C1 segment of cervical spinal cord (tissue), 14 donors: ENCODE measurements at regions not wholly inside any gene's neighbourhood (a gene's known extent, or its start where the extent isn't known, plus 50 kb on each side); places are given as distances from the start of the nearest gene placed in this dataset.
"Not testable (repeated sequence)": the region's sequence is repeated elsewhere in the genome, so short reads cannot be mapped to it uniquely, and the experiment has no call there.

ENCODE experiments used
- DNase-seq, 14 donors: peaks; one replicate each; lab custom pipeline; 2025; lab: John Stamatoyannopoulos, UW

GRCh38 chr13:65605396-65605795 lies 1624.7 kb downstream of the PCDH9 start:
- no peak for DNase-seq

GRCh38 chr13:65603160-65603559 lies 1627.0 kb downstream of the PCDH9 start:
- DNase-seq: no peak

DNA sequence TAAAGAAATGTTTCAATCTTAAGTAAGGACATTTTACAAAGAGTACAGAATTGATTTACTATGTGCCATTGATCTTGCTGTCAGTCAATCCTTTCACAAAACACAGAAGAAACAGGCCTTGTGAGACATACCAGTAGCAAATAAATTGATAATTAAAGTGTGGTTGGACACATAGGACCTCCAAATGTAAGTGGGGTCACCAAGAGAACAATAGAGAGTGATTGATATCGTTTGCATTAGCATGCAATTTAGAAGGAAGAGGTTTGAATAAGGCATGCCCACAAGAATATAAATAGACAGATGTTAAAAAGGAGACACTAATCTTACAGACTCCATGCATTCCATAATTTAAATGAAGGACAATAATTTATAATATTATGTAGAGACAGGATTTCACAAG lies 1628.3 kb downstream of the PCDH9 start:
- DNase-seq: no peak

DNA sequence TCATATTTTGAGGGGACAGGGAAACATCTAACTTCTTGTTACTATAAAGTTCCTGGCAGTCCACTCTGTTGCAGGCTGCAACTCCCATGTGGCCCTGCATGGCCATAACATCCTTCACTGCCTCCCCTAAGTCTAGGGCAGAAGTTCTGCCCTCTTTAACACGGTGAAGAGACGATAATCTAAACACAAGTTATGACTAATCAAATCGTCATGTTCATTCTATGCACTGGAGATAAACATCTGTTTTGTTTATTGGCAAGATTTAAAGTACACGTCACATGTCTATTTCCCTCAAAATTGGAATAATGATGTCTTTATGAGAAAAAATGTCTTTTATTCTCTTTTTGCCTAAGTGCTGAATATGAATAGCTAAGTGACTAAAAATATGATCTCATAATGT lies 1629.4 kb downstream of the PCDH9 start:
- DNase-seq: no peak

GRCh38 chr13:65597839-65598818 lies 1632.0 kb downstream of the PCDH9 start:
- no peak for DNase-seq

DNA sequence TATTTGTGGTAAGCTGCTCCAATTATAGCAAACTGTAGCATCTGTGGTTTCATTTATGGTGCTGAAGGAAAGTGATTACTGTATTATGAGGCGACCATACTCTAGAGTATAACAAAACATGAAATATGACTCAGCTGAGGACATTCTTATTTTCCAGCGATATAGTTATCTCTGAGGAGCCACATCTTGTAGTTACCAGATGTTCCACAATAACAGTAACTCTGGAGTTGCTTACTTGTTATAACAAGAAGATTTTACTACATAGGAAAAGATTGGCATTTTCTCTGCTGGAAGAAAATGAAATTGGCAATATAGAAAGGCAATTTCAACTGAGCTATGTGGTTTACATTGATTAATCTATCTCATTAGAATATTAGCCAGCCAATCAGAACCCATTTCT lies 1634.2 kb downstream of the PCDH9 start:
- DNase-seq: no peak

DNA sequence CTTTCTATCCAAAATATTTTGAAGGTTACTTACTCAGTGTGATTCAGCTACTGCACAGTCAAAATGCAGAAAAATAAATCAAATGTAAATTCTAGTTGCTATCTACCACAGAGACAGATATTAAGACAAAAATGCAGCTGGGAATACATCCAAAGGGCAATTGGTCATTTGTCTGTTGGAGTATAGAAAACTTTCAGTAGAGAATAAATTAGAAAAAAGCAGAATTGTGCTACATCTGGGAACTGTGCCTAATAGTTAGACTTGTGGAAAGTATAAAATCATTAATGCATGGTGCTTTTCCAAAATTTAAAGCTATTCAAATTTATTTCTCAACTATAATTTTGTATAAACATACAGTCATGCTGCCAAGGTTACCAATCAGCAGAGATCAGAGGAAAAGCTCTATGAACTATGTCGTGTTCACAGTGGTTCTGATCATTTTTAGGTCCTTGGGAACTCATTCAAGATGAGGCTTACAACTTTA lies 1635.8 kb downstream of the PCDH9 start:
- DNase-seq: no peak

DNA sequence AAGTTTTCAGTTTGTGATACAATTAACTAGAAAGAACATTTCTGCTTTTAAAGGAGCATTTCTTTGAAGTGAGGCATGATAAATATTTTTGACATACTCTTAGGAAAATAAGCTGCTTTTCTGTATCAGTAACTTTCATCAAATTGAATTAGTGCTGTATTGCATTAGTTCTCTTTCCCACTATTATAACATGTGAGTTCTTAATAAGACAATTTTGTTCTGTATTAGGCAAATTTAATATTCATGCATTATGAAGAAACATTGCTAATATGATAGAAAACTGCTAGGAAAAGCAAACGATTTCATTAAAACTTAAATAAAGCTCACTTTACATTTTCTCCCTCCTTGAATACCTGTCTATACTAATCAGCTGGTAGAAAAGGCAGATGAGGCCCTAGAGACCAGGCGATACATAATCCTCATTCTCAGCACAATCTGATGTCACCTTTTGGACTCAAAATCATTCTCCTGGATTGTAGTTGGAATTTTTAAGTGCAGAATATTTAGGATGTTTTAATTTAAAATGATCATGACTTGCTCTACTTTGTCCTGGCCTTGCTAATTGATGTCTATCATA lies 1636.8 kb downstream of the PCDH9 start:
- no peak for DNase-seq

GRCh38 chr13:65592731-65593130 lies 1637.4 kb downstream of the PCDH9 start:
- DNase-seq: no peak

DNA sequence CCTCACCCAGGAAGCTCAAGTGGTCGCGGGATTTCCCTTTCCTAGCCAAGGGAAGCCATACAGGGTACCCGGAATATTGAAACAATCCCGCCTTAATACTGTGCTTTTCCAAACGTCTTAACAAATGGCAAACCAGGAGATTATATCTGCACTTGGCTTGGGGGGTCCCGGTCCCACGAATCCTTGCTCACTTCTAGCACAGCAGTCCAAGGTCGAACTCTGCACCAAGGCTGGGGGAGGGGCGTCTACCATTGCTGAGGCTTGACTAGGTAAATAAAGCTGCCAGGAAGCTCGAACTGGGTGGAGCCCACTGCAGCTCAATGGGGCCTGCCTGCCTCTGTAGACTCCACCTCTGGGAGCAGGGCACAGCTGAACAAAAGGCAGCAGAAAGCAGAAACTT lies 1644.8 kb downstream of the PCDH9 start:
- DNase-seq: no peak

DNA sequence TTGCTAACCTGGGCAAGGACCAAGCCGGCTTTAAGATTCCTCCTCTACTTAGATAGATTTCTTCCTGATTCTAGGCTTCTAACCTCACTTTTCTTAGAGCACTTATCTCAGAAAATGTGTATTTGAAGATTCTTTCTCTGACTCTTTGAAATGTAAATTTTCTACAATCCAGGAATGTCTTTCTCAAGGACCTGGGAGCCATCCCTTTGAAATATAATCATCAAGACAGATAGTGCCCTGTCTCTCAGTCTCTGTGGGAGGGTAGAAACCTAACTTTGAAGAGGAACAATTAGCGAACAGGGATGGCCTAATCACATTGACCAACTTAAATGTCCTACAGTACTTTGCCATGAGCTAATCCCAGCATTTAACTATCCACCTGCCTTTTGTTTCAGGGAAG lies 1646.0 kb downstream of the PCDH9 start:
- no peak for DNase-seq

GRCh38 chr13:65582160-65582559 lies 1648.0 kb downstream of the PCDH9 start:
- no peak for DNase-seq

DNA sequence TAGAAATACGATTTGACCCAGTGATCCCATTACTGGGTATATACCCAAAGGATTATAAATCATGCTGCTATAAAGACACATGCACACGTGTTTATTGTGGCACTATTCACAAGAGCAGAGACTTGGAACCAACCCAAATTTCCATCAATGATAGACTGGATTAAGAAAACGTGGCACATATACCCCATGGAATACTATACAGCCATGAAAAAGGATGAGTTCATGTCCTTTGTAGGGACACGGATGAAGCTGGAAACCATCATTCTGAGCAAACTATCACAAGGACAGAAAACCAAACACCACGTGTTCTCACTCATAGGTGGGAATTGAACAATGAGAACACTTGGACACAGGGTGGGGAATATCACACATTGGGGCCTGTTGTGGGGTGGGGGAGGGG lies 1665.6 kb downstream of the PCDH9 start:
- DNase-seq: not testable (repeated sequence)

DNA sequence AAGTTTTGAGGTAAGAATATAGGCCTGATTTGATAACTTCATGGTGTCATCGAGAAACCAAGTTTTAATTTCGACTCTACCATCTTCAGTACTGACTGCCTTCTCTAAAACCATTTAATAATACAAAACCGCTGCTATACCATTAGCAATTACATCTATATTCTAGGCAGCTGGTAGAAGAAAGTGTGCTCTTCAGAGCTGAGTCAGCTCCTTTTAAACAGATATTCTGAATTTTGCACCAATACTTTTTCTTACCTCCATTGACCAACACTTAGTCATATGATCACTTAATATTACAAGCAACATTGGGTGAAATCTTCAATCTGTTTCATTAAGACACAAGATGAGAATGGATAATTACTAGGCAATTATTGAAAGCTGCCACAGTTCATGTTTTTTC lies 1667.8 kb downstream of the PCDH9 start:
- no peak for DNase-seq

- DNase-seq: no peak
These were observed 1669.2 kb downstream of the PCDH9 start for GRCh38 chr13:65560936-65561335.

- no peak for DNase-seq
These were observed 1674.2 kb downstream of the PCDH9 start for GRCh38 chr13:65555962-65556361.

GRCh38 chr13:65553096-65553727 lies 1676.9 kb downstream of the PCDH9 start:
- DNase-seq: no peak

GRCh38 chr13:65551208-65551607 lies 1678.9 kb downstream of the PCDH9 start:
- no peak for DNase-seq

DNA sequence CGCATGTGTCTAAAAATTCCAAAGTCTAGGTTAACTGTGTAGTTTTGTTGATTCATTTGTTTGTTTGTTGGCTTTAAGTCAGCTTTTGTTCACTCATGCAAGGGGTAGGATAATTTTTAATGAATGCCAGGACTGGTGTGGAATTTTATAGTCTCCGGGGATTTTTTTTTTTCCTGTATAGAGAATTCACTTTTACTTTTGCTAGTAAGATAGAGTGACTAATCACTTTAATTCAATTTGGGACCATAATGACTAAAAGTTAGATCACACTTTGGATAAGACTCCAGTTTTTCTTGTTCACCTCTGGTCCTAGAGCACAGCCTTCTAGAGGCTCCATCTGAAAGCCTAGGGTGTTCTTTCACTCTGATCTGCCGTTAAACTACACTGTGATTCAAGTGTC lies 1690.0 kb downstream of the PCDH9 start:
- DNase-seq: no peak

DNA sequence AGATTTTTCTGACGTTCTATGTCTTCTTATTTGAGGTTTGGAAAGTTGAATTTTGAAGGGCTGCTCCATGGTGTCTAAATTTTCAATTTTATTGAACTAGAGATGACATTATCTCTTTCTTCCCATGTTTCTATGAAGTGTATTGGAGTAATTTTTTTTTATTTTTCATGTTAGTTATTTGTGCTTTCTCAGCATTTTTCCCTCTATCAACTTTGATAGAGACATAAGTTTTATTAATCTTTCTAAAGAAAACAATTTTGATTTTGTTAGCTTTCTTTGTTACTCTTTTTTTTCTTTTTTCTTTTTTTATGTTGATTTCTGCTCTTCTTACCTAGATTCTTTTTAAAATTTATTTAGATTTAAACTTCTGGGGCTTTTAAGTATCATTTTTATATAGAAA lies 1694.8 kb downstream of the PCDH9 start:
- no peak for DNase-seq

- no peak for DNase-seq
These were observed 1697.9 kb downstream of the PCDH9 start for GRCh38 chr13:65532231-65532630.

GRCh38 chr13:65530688-65531087 lies 1699.4 kb downstream of the PCDH9 start:
- no peak for DNase-seq

GRCh38 chr13:65529541-65529940 lies 1700.6 kb downstream of the PCDH9 start:
- DNase-seq: no peak
